Endothelial cell (in vitro differentiated cells): ENCODE measurements at regions not wholly inside any gene's neighbourhood (a gene's known extent, or its start where the extent isn't known, plus 50 kb on each side); places are given as distances from the start of the nearest gene placed in this dataset.

Source experiments
- DNase-seq: peaks from one replicate; pipeline ENCODE4 v3.0.0; 2021; ENCODE audit warnings: low spot score
- H3K27ac Mint-ChIP-seq: one replicate; pipeline ENCODE4 v1.8.0; 2021; ENCODE audit warnings: mixed read lengths, inconsistent platforms; ENCODE audit not compliant: unreplicated experiment
- H3K27me3 Mint-ChIP-seq: one replicate; pipeline ENCODE4 v1.8.0; 2021; ENCODE audit warnings: mild to moderate bottlenecking, moderate library complexity, mixed read lengths, inconsistent platforms; ENCODE audit not compliant: unreplicated experiment
- H3K36me3 Mint-ChIP-seq: one replicate; pipeline ENCODE4 v1.8.0; 2021; ENCODE audit warnings: mild to moderate bottlenecking, low read depth, mixed read lengths, inconsistent platforms; ENCODE audit not compliant: unreplicated experiment
- H3K4me1 Mint-ChIP-seq: one replicate; pipeline ENCODE4 v1.8.0; 2021; ENCODE audit warnings: mild to moderate bottlenecking, mixed read lengths, inconsistent platforms; ENCODE audit not compliant: unreplicated experiment
- H3K4me3 Mint-ChIP-seq: one replicate; pipeline ENCODE4 v1.8.0; 2021; ENCODE audit warnings: mild to moderate bottlenecking, mixed read lengths, inconsistent platforms; ENCODE audit not compliant: unreplicated experiment
- H3K9me3 Mint-ChIP-seq: one replicate; pipeline ENCODE4 v1.8.0; 2021; ENCODE audit warnings: mixed read lengths, inconsistent platforms; ENCODE audit not compliant: unreplicated experiment
- TF ChIP-seq, protein P1 (sequence below): fragments of 200-600 bp; sonication (generic); IDR thresholded peaks from one replicate; pipeline ENCODE4 v1.5.0; 2021; ENCODE audit warnings: antibody characterized with exemption; ENCODE audit not compliant: unreplicated experiment

DNA sequence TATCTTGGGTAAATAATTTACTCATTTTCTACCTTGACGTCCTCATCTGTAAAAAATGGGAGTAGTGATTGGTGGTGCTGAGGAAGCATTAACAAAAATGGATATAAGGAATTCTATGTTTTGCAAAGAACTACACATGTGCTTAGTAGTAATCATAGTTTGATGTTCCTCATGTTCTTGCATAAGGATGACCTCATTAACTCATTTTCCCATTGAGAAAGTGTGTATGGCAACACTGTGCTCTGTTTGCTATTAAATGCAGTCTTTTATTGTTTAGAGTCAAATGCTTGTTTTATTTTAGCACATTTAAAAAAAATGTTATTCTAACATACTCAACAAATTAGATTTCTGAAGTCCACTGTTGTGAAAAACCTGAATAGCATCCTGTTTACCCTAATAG is 211.2 kb upstream of the RSPO3 start:
- H3K27me3 Mint-ChIP-seq: no peaks in the 10 kb centered on the region
- no peak overlapping the region for H3K4me3 Mint-ChIP-seq
- no peak overlapping the region for H3K27ac Mint-ChIP-seq
- no peaks in the 10 kb centered on the region for H3K36me3 Mint-ChIP-seq
- no peaks in the 10 kb centered on the region for H3K9me3 Mint-ChIP-seq
- no peak for DNase-seq
- TF ChIP-seq, protein P1, sequence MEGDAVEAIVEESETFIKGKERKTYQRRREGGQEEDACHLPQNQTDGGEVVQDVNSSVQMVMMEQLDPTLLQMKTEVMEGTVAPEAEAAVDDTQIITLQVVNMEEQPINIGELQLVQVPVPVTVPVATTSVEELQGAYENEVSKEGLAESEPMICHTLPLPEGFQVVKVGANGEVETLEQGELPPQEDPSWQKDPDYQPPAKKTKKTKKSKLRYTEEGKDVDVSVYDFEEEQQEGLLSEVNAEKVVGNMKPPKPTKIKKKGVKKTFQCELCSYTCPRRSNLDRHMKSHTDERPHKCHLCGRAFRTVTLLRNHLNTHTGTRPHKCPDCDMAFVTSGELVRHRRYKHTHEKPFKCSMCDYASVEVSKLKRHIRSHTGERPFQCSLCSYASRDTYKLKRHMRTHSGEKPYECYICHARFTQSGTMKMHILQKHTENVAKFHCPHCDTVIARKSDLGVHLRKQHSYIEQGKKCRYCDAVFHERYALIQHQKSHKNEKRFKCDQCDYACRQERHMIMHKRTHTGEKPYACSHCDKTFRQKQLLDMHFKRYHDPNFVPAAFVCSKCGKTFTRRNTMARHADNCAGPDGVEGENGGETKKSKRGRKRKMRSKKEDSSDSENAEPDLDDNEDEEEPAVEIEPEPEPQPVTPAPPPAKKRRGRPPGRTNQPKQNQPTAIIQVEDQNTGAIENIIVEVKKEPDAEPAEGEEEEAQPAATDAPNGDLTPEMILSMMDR: no peak
- H3K4me1 Mint-ChIP-seq: no peaks in the 10 kb centered on the region

DNA sequence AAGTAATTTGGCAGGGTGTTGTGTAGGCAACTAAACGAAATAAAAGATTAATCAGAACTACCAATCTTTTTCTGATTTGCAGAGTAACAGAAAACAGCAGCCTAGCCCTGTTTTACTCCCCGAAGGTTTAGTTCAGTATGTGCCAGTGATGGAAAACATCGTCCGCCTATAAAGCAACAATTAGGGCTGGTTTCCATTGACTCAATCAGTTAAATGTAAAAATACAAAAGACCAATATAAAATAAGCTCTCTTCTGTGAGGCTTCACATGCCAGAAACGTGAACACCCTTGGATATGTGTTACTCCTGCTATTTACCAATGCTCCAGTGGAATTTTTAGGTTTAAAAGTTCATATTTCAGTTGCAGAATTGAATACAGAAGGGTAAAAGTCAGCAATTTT is 210.5 kb upstream of the RSPO3 start:
- no peak overlapping the region for H3K27ac Mint-ChIP-seq
- no peak for DNase-seq
- H3K4me3 Mint-ChIP-seq: no peak overlapping the region
- no peaks in the 10 kb centered on the region for H3K36me3 Mint-ChIP-seq
- no peaks in the 10 kb centered on the region for H3K9me3 Mint-ChIP-seq
- no peaks in the 10 kb centered on the region for H3K4me1 Mint-ChIP-seq
- TF ChIP-seq, protein P1: no peak
- H3K27me3 Mint-ChIP-seq: no peaks in the 10 kb centered on the region

DNA sequence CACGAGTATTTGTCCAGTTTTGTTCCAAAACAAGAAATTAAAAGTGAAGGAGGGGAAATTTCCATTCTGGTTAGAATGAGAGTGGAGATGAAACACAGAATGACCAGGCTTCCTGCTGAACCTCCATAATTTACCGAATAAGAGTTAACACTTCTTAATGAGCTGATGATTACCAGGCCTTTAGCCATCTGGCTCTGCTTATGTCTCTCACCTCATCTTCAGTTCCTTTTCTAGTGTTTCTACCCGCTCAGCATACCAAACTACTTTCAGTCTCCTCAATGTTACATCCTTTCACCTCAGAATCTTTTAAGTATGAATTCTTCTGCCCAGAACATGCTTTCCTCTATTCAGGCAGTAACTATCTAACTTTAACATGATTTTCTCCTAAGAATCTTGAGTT is 209.0 kb upstream of the RSPO3 start:
- no peaks in the 10 kb centered on the region for H3K9me3 Mint-ChIP-seq
- H3K27me3 Mint-ChIP-seq: no peaks in the 10 kb centered on the region
- H3K36me3 Mint-ChIP-seq: no peaks in the 10 kb centered on the region
- no peaks in the 10 kb centered on the region for H3K4me1 Mint-ChIP-seq
- no peak overlapping the region for H3K27ac Mint-ChIP-seq
- no peak for DNase-seq
- TF ChIP-seq, protein P1: no peak
- H3K4me3 Mint-ChIP-seq: no peak overlapping the region

DNA sequence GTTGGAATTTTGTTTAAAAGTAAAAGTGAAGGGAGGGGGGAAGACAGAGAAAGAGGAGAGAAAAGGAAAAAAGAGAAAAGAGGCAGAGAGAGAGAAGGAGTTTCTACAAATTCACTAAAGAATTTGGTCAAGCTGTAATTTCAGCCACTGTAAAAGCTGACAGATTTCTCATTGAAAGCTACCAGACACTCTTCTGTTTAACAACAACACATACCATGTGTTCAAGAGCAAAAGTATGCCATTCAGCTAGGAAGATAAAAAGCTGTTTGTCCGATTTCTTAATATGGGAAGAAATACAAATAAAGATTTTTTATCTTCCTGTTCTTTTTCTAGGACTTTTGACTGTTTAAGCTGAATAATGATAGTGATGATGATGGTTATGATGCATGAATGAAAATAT is 204.8 kb upstream of the RSPO3 start:
- TF ChIP-seq, protein P1: no peak
- no peak overlapping the region for H3K27ac Mint-ChIP-seq
- no peak overlapping the region for H3K4me3 Mint-ChIP-seq
- no peaks in the 10 kb centered on the region for H3K9me3 Mint-ChIP-seq
- DNase-seq: no peak
- H3K36me3 Mint-ChIP-seq: no peaks in the 10 kb centered on the region
- no peaks in the 10 kb centered on the region for H3K27me3 Mint-ChIP-seq
- H3K4me1 Mint-ChIP-seq: no peaks in the 10 kb centered on the region

GRCh38 chr6:126914172-126914571 is 204.3 kb upstream of the RSPO3 start:
- no peaks in the 10 kb centered on the region for H3K4me1 Mint-ChIP-seq
- no peaks in the 10 kb centered on the region for H3K27me3 Mint-ChIP-seq
- H3K9me3 Mint-ChIP-seq: no peaks in the 10 kb centered on the region
- no peak overlapping the region for H3K4me3 Mint-ChIP-seq
- DNase-seq: no peak
- H3K27ac Mint-ChIP-seq: no peak overlapping the region
- no peaks in the 10 kb centered on the region for H3K36me3 Mint-ChIP-seq
- TF ChIP-seq, protein P1: no peak
